ENCODE measurements at regions not wholly inside any gene's neighbourhood (a gene's known extent, or its start where the extent isn't known, plus 50 kb on each side); places are given as distances from the start of the nearest gene placed in this dataset.

- no peaks in the 10 kb centered on the region for H3K9me2 ChIP-seq
- no peaks in the 10 kb centered on the region for H3K36me3 ChIP-seq (replicated peaks in 1 of 2; ENCODE audit: control insufficient read depth in 1 of 2, insufficient read depth in 2 of 2, low read length in 1 of 2)
- CTCF ChIA-PET, result no interaction called here
- H3K79me2 ChIP-seq (ENCODE audit: insufficient read depth), result no peaks in the 10 kb centered on the region
- H3K9ac ChIP-seq, result no peak overlapping the region
- H3K4me1 ChIP-seq (ENCODE audit: control insufficient read depth in 1 of 2, insufficient read depth in 2 of 2, low read depth in 1 of 2, low read length in 1 of 2), result no peaks in the 10 kb centered on the region
- H3K4me3 ChIP-seq (ENCODE audit: low read depth in 2 of 2, low read length in 1 of 2), result no peak overlapping the region
- H2AFZ ChIP-seq (ENCODE audit: low read depth), result no peak overlapping the region
- no peak overlapping the region for H3K27ac ChIP-seq (ENCODE audit: low read depth in 2 of 2, low read length in 1 of 2)
- POLR2A ChIA-PET, result no interaction called here
- H3K4me2 ChIP-seq, result no peak overlapping the region
- no peak for TF ChIP-seq SIN3A (IDR thresholded peaks at IDR 0.05; ENCODE audit: borderline replicate concordance, low read depth, low read length)
- TF ChIP-seq MXI1 (IDR thresholded peaks at IDR 0.05; ENCODE audit: low read depth, low read length), result no peak
- no peak for TF ChIP-seq REST (IDR thresholded peaks at IDR 0.05; ENCODE audit: low read depth, low read length)
- no peak for TF ChIP-seq RAD21 (IDR thresholded peaks at IDR 0.05; ENCODE audit: low read length)
- no peak for DNase-seq
- 18% methylated on average over 6 of the region's 8 CpGs for WGBS (ENCODE audit: low lambda C conversion rate)
- H3K9me3 ChIP-seq, result no peaks in the 10 kb centered on the region
- no peaks in the 10 kb centered on the region for H4K20me1 ChIP-seq (ENCODE audit: insufficient read depth)
- no peaks in the 10 kb centered on the region for H3F3A ChIP-seq (replicated peaks; ENCODE audit: insufficient read depth)
- H3K27me3 ChIP-seq (ENCODE audit: insufficient read depth), result no peaks in the 10 kb centered on the region
These were observed 473.6 kb upstream of the MGMT start for GRCh38 chr10:128993443-128993842.

- POLR2A ChIA-PET, result no interaction called here
- DNase-seq, result no peak
These were observed 473.0 kb upstream of the MGMT start for GRCh38 chr10:128993911-128994538.

More at GRCh38 chr10:128993911-128994538, 473.0 kb upstream of the MGMT start:
- no peak overlapping the region for H2AFZ ChIP-seq (ENCODE audit: low read depth)
- H3K9me3 ChIP-seq, result no peaks in the 10 kb centered on the region
- no peak overlapping the region for H3K4me3 ChIP-seq (ENCODE audit: low read depth in 2 of 2, low read length in 1 of 2)
- H3K79me2 ChIP-seq (ENCODE audit: insufficient read depth), result no peaks in the 10 kb centered on the region
- no peak overlapping the region for H3K9ac ChIP-seq
- H4K20me1 ChIP-seq (ENCODE audit: insufficient read depth), result no peaks in the 10 kb centered on the region
- no peaks in the 10 kb centered on the region for H3K9me2 ChIP-seq
- 18% methylated on average over 8 of the region's 8 CpGs for WGBS (ENCODE audit: low lambda C conversion rate)
- TF ChIP-seq ELF1 (IDR thresholded peaks at IDR 0.05) (no peak), TAF1 (IDR thresholded peaks at IDR 0.05; ENCODE audit: borderline replicate concordance, low read depth, low read length) (no peak), JUND (IDR thresholded peaks at IDR 0.05) (no peak), PBX3 (IDR thresholded peaks at IDR 0.05) (no peak), CHD2 (IDR thresholded peaks at IDR 0.05; ENCODE audit: low read length, partially characterized antibody) (no peak), MAX (IDR thresholded peaks at IDR 0.05; ENCODE audit: low read depth) (no peak), RAD21 (IDR thresholded peaks at IDR 0.05; ENCODE audit: low read length) (no peak), FOXJ3 (CRISPR knock-in tag; IDR thresholded peaks at IDR 0.05) (no peak), USF1 (IDR thresholded peaks at IDR 0.05; ENCODE audit: borderline replicate concordance, low read depth) (no peak), IRF3 (IDR thresholded peaks at IDR 0.05; ENCODE audit: low read depth, low read length) (no peak), RXRA (IDR thresholded peaks at IDR 0.05; ENCODE audit: borderline replicate concordance, low read depth) (no peak), SMC3 (IDR thresholded peaks at IDR 0.05; ENCODE audit: low read depth, low read length) (no peak), NRF1 (IDR thresholded peaks at IDR 0.05; ENCODE audit: low read depth, low read length) (no peak)
- CTCF ChIA-PET, result no interaction called here
- no peak overlapping the region for H3K27ac ChIP-seq (ENCODE audit: low read depth in 2 of 2, low read length in 1 of 2)
- H3K4me1 ChIP-seq (ENCODE audit: control insufficient read depth in 1 of 2, insufficient read depth in 2 of 2, low read depth in 1 of 2, low read length in 1 of 2), result no peaks in the 10 kb centered on the region
- H3K36me3 ChIP-seq (replicated peaks in 1 of 2; ENCODE audit: control insufficient read depth in 1 of 2, insufficient read depth in 2 of 2, low read length in 1 of 2), result no peaks in the 10 kb centered on the region
- H3K27me3 ChIP-seq (ENCODE audit: insufficient read depth), result no peaks in the 10 kb centered on the region
- no peak overlapping the region for H3K4me2 ChIP-seq
- H3F3A ChIP-seq (replicated peaks; ENCODE audit: insufficient read depth), result no peaks in the 10 kb centered on the region
